GM19455 (cell line): ENCODE measurements at regions not wholly inside any gene's neighbourhood (a gene's known extent, or its start where the extent isn't known, plus 50 kb on each side); places are given as distances from the start of the nearest gene placed in this dataset.

Experiments used
- ATAC-seq: cut with Tn5 transposase; IDR thresholded peaks from one replicate; pipeline ENCODE4 v1.9.1; 2021; ENCODE audit not compliant: unreplicated experiment

DNA sequence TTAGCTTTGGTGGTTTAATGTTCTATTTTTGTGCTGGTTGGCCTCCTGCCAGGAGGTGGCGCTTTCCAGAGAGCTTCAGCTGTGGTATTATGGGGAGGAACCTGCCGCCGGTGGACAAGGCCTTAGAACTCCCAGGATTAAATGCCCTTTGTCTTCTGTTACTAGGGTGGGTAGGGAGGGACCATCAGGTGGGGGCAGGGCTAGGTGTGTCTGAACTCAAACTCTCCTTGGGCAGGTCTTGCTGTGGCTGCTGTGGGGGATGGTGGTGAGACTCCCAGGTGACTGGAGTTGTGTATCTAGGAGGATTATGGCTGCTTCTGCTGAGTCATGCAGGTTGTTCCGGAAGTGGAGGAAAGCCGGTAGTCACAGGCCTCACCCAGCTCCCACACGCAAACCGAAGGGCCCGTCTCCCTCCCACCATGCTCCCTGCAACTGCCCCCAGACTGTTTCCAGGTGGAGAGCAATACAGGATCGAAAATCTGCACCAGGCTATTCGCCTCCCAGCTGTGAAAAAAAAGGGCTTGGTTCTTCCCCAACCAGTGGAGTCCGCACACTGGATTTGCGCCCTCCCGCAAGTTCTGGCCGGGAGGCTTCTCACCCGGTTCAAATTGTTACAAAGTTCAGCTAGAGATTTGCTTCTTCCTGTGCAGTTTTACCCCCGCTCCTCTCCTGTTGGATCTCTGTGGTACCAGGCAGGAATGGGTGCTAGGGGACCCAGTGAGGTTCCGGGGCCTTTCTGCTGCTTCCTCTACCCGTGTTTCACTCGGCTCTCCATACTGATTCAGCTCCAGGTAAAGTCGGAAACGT lies 220.5 kb downstream of the CENPF start:
- no peak for ATAC-seq

DNA sequence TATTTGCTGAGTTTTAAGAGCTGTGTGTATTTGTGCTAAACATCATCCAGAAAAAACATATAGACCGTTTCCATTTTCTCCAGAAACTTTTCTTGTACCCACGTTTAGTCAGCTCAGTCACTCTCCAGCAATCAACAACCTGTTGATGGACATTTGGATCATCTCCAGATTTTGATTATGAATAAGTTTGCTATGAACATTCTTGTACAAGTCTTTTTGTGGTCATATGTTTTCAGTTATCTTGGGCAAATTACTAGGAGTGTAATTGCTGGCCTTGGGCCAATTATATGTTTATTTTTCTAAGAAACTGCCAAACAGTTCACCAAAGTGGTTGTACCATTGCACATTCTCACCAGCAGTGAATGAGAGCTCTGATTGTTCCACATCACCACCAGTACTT lies 221.8 kb downstream of the CENPF start:
- ATAC-seq: no peak

DNA sequence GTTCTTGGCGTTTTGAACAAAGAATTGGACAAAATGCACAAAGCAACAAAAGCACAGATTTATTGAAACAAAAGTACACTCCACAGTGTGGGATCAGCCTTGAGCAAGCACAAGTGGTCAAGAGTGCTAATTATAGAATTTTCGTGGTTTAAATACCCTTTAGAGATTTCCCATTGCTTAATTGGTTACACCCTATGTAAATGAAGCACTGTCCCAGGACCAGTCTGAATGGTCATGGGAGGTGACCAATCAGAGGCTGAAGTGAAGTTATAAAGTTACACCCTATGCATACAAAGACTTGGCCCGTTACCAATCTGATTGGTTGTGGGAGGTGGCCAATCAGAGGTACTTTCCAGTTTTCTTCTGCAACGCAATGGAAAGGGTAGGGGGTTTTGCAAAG lies 223.6 kb downstream of the CENPF start:
- ATAC-seq: no peak

DNA sequence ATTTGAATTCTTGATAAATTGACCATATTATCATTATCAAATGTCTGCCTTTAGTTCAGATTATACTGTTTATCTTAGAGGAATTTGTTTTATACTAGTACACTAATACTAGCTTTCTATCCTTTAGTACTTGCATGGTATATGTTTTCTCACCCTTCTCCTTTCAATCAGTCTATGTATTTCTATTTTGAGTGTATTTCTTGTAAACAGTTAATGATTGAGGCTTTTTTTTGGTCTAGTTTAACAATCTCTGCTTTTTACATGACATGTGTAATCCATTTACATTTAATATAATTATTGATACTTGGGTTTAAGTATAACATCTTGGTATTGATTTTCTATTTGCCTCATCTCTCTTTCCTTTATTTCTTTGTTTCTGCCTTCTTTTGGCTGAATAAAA lies 224.9 kb downstream of the CENPF start:
- ATAC-seq: no peak

DNA sequence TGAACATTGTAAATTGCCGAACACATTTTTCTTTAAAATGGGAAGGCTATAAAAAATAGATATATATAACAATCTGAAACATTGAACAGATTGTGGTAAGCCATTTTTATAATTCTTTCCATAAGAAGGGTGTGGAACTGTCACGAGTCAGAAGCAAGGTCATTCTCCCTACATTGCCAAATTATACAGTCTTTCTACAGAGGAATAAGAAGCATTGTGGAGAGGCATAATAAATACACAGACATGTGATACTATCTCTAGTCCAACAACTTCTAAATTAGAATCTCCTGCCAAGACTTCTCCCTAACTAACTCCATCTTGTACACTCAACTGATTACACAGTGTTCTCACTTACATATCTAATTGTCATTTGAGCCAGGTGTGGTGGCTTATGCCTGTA lies 227.9 kb downstream of the CENPF start:
- no peak for ATAC-seq

DNA sequence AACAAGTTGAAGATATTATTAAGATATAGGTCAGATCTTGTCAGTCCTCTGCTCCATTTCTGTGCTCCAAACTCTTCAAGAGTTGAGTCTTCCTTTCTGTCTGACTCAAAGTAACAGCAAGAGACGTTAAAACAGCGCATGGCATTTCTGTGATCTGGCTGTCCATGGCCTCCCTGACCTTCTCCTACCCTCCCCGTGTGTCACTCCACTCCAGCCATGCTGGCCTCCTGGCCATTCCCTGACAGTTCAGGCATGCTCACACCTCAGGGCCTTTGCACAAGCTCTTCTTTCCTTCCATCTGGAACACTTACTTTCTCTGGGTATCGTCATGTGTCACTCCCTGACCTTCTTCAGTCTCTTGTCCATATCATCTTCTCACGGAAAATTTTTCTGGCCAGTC lies 229.0 kb downstream of the CENPF start:
- ATAC-seq: no peak

DNA sequence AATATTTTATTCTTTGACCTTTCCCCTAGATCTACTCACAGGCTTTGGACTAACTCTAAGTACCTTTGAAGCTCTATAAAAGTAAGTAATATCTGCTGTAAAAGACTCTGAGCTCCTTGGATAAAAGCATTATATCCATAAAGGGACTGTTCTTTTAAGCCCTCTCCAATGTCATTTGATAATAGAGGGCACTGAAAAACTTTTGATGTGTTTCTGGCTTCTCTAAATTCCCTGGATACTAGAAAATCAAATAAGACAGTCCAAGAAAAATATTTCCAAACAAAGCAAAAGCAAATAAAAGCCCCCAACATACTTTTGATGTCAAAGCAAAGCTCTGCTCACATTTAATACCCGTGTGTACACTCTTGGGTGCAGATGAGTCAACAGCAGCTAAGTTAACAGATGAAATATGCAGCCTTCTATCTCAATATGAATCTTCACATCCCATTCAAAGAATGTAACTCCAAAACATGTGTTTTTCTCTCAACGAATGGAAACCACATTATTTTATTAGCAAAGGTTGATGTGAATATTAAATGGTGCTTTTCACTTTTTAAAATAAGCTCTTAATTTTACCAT lies 230.3 kb downstream of the CENPF start:
- ATAC-seq: no peak

DNA sequence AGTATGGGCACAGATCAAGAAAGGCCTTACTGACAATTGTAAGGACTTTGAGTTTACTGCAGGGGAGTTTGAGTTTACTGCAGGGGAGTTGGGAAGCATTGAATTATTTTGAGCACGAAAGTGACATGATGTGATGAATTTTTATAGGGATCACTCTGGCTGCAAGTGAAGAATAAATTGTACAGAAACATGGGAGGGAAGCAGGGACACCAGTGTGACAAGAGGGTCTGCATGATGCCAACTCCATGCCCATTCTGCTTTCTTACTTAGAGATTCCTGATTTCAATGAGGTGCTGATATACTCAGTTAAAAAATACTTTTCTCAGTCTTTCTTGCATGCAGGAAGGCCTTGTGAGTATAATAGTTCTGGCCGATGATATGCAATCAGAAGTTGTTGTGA lies 234.4 kb downstream of the CENPF start:
- ATAC-seq: no peak

DNA sequence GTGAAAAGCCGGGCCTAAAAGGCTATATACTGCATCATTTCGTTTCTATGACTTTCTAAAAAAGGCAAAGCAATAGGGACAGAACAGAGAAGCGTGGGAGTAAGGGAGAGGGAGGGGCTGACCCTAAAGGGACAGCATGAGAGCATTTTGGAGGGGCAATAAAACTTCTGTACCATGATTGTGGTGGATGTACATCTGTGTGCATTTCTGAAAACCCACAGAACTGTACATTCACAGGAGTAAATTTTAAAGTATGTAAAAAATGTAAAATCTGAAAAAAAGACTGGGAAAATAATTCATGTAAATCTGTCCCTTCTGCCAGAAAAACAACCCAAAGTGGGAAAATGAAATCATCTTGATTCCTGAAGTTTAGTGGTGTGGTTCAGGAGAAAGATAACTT lies 235.4 kb downstream of the CENPF start:
- no peak for ATAC-seq

DNA sequence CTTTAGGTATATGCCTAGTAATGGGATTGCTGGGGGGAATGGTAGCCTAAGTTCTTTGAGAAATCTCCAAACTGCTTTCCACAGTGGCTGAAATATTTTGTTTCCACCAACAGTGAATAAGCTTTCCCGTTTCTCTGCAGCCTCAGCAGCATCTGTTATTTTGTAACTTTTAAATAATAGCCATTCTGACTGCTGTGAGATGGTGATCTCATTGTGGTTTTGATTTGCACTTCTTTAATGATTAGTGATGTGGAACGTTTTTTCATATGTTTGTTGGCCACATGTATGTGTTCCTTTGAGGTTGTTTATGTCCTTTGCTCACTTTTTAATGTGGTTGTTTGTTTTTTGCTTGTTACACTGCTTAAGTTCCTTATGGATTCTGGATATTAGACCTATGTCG lies 237.4 kb downstream of the CENPF start:
- no peak for ATAC-seq

DNA sequence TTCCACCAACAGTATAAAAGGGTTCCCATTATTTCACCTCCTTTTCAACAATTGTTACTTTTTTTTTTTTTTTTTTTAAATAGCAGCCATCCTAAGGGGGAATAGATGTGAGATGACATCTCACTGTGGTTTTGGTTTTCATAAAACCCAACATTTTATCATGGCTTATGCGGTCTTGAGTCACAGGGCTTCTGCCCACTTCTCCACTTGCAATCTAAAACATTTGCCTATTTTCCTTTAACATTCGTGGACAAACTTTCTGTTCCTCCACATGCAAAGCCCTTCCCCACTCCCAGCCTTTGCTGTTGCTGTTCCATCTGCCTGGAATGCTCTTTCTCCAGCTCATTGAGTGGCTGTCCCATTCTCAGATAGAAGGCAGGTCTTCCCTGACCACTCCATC lies 239.7 kb upstream of the KCNK2 start:
- no peak for ATAC-seq

DNA sequence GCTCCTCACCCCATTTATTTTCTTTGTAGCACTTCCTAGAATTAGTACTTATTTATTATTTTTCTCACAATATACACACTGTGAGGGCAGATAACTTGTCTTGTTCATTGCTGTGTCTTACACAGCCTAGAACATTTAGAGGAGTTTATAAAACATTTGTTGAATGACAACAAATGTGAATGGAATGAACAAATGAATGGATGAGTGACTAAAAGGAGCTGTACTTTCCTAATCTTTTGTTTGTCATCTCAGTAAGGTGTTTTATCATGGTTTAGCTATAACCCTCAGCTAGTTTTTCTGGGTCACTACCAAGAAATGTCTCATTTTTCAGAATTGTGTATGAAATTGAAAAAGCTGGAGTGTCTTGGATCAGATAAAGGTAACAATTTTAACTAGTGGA lies 239.3 kb upstream of the KCNK2 start:
- no peak for ATAC-seq

DNA sequence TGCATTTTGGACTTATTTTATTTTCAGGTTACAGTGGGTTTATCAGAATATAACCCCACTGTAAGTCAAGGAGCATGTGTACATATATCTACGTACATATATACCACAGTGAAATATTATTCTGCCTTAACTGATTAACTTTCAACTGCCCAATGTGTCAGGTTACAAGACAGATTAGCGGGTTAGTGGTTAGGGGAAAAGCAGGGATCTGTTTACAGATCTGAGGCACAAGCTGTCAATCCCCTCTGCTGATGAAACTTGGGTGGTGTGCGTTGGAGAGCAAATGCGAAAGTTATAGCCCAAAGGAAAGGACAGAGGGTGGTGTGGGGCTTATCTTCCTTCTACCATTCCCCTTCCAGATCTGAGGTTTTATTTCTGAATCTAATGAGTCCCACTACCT lies 238.2 kb upstream of the KCNK2 start:
- ATAC-seq: no peak

DNA sequence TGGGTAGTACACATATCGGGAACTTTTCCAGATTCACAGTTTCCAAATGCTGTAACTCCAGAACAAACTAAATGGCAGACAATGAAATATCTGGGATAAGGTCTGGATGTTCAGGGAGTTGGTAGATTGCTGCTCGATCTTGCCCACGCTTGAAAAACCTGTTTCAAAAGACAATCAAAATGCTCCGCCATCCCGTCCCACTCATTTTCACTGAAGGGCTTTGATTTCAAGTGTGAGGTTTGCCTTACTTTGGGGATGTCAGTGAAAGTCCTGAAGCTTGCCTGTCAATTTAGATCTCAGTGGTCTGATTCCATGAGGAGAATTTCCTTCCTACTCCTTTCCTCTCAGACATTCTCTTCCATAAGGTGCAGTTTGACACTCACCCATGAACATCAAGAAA lies 236.3 kb upstream of the KCNK2 start:
- no peak for ATAC-seq

DNA sequence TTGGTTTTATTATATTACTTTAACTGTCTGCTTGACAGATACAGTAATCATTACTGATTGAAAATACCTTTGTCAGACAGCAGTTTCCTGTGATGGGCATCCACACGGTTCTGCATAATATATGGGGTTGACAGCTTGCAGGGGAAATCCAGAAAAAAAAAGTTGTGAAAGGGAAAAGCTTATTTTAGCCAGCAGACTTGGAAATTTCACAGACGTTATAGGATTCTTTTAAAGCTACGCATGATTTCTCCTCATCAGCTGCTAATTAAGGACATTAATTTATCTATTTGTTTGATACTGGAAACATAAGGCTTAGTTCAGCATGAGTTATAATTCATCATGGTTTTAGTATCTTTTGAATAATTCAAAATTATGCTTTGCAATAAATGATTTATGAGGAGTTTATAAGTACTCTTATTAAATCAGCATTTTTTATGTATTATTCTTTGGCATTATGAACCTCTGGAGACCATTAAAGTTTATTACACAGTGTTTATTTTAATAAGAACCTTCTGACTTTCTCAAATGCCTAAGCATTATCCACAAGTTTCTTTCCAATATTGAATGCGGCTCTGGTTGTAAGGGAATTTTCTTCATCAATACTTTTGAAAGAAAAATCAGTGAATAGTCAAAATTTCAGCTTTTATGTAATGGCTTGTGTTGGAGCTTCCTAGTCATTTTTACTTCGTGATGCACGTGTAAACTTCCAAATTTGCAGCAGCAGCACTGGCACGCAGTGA lies 235.3 kb upstream of the KCNK2 start:
- ATAC-seq: no peak

DNA sequence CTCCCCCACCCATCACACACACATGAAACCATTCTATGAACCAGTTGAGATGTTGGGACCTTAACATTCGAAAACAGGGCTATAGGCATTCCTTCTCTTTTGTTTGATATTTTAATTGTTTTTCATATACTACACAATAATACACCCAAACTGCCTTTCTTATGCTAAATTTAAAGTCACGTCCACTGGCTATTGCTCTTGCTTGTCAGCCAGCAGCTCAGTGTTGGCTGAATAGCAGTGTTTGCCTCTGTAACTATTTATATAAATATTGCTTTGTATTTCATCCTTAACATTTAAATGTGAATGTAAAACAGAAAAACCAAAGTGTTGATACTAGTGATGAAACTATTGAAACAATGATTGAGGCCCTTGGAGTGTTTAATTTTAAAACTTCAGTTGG lies 234.4 kb upstream of the KCNK2 start:
- ATAC-seq: no peak

DNA sequence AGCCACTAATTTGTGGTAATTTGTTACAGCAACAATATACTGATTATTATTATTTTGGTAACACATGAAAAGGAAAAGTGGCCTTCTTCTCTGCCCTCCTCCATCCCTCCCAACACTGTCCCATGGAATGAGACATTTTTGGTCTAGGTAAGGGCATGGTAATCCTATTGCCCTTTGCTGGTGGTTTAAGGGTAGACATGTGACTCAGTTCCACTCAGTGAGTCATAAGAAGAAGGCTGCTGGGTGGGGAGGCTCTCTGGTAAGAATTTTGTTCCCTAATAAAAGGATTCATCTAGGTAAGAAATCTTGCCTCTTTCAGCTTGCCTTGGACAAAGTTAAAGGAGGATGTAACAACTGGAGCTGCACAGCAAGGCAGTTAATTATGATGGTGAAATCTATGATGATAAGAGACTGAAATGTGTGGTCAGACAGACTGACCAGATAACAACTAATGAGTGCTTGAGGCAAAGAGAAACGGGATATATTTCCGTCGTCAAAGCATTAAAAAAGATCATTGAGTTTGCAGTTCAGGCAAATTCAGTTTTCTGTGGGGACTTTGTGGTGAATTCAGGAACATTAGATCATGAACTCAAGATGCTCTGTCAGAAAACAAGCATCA lies 232.0 kb upstream of the KCNK2 start:
- no peak for ATAC-seq

DNA sequence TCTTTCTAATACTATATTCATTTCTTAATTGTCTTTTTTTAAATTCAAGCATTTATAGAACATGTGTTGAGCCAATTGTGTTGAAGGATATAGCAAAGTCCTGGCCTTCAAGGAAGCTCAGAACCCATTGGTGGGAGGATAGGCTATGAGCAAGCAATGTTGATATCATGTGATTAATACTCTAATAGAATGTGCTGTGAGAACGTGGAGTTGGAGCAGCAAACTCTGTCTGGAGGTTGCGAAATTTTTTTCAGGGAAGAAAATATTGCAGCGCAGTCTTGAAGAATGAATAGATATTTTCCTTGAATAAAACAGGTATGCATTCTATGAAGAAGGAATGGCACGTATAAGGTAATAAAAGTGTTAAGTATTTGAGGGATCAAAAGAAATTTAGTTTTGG lies 229.2 kb upstream of the KCNK2 start:
- no peak for ATAC-seq

DNA sequence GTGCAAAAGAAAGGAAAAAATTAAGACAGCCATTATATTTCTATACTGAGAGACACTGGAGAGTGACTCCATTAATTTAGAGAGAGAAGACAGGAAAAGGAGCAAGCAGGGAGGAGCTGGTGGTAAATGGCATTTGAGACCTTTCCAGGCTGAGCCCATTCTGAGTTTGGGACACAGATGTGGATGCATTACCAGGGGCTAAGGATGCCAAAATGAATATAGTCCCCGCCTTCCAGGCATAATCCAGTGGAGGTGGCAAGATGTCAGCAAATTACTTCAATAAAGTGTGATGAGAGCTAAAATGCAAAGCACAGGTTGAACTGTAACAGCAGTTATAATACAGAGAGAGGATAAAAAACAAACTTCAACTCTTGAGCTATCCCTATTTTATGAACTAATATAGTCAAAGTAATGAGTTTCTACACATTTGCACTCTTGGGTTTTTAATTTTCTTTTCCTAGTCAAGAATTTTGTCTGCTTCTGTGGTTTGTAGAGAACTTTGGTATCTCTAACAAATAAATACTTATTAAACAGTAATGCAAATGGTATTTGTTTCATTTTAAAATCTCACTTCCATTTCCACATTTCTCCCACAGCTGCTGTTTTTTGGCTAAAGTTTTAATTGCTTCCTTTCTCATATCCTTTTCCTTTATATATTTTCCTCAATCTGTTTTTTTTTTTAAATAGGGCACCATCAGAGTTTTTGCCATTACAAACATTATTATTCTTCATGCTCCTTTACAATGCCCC lies 228.2 kb upstream of the KCNK2 start:
- ATAC-seq: no peak

DNA sequence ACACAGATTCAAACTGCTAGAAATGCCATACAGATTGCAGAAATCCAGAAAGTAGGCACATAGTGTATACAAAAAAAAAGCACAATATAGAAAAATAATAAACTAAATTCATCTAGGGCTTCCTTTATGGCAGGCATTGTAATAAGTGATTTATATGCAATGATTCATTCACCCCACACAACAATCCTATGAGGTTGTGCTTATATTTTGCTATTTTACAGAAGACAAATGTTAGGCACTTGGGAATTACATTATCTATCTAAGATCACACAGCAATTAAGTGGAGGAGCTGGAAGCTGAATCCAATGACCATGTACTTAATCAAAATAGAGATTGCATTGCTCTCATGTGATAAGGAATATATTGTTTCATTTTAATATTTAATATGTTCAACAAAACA lies 225.7 kb upstream of the KCNK2 start:
- ATAC-seq: no peak

DNA sequence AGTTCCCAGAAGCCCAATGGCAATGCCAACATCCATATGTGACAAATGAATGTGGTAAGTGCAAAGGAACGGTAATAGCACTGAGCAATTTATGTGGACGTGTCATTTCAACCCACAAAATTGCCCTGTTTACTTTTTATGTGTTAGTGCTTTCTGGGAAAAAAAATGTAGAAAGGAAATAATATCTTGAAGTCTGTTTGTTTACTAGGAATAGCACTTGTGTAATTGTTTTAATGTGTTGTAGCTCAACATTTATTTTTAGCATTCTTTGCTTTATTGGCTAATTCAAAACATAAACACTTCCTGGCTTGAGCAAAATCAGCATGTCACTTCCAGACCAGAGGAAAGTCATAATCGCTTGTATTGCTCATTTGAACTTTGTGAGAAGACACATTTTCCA lies 224.8 kb upstream of the KCNK2 start:
- ATAC-seq: no peak
